HEK293 (cell line): ENCODE measurements at regions not wholly inside any gene's neighbourhood (a gene's known extent, or its start where the extent isn't known, plus 50 kb on each side); places are given as distances from the start of the nearest gene placed in this dataset.

Source experiments
- CTCF ChIA-PET: fragments of 350-600 bp; formaldehyde crosslinking; extraction: SDS; loops from one replicate; lab custom pipeline; 2021; ENCODE audit warnings: antibody characterized with exemption; lab: Yijun Ruan, JAX
- POLR2A ChIA-PET: fragments of 300-600 bp; formaldehyde crosslinking; extraction: SDS; loops from one replicate; lab custom pipeline; 2020; ENCODE audit warnings: antibody characterized with exemption, inconsistent platforms; lab: Yijun Ruan, JAX
- H3K27ac ChIP-seq: fragments of 200-500 bp; sonication (Bioruptor generic); 2 replicates; pipeline ENCODE4 v1.5.1; 2014; ENCODE audit warnings: low read depth, low read length, control low read depth, inconsistent platforms; ENCODE audit errors: extremely low read depth
- H3K36me3 ChIP-seq, 2 experiments: fragments of 200-500 bp in 1 of 2; sonication (Bioruptor generic) in 1 of 2; 1 replicate in 1 of 2; 2 replicates in 1 of 2; pipeline ENCODE4 v1.5.1; 2014 to 2017; ENCODE audit warnings: inconsistent platforms in 2 of 2, low read length in 2 of 2; ENCODE audit not compliant: control insufficient read depth in 2 of 2, insufficient read depth in 1 of 2
- H3K4me1 ChIP-seq: fragments of 200-500 bp; sonication (Bioruptor generic); 2 replicates; pipeline ENCODE4 v1.5.1; 2014; ENCODE audit warnings: mild to moderate bottlenecking, low read length, inconsistent platforms; ENCODE audit not compliant: control insufficient read depth, insufficient read depth
- H3K4me3 ChIP-seq: 2 replicates; pipeline ENCODE4 v1.5.1; 2011; ENCODE audit warnings: low read depth, mild to moderate bottlenecking, control low read depth, low read length, moderate library complexity
- H3K9me3 ChIP-seq: fragments of 200-500 bp; sonication (Bioruptor generic); 2 replicates; pipeline ENCODE4 v1.5.1; 2014; ENCODE audit warnings: low read depth, low read length, inconsistent platforms; ENCODE audit not compliant: control insufficient read depth, insufficient read depth
- HOXC10 ChIP-seq: sonication (generic); formaldehyde crosslinking; IDR thresholded peaks from 2 replicates; pipeline ENCODE4 v1.8.1; 2023; ENCODE audit warnings: mild to moderate bottlenecking, missing genetic modification reagents
- MYNN ChIP-seq: fragments of 450-650 bp; formaldehyde crosslinking; IDR thresholded peaks from 2 replicates; pipeline ENCODE4 v1.5.1; 2016; ENCODE audit warnings: missing biosample characterization, missing genetic modification characterization, borderline replicate concordance
- PRDM1 ChIP-seq: fragments of 450-650 bp; formaldehyde crosslinking; IDR thresholded peaks from 2 replicates; pipeline ENCODE4; 2016; ENCODE audit warnings: missing biosample characterization, missing genetic modification characterization
- PRDM4 ChIP-seq: fragments of 450-650 bp; formaldehyde crosslinking; IDR thresholded peaks from 2 replicates; pipeline ENCODE4 v1.5.1; 2017; ENCODE audit warnings: missing biosample characterization, missing genetic modification characterization
- REST ChIP-seq: fragments of 450-650 bp; formaldehyde crosslinking; IDR thresholded peaks from 2 replicates; pipeline ENCODE4 v1.5.1; 2016; ENCODE audit warnings: missing biosample characterization, missing genetic modification characterization
- TSHZ1 ChIP-seq: fragments of 450-650 bp; formaldehyde crosslinking; IDR thresholded peaks from 2 replicates; pipeline ENCODE4 v1.5.1; 2016; ENCODE audit warnings: missing biosample characterization, missing genetic modification characterization, borderline replicate concordance
- ZBTB17 ChIP-seq: fragments of 450-650 bp; formaldehyde crosslinking; IDR thresholded peaks from 2 replicates; pipeline ENCODE4 v1.5.1; 2016; ENCODE audit warnings: missing biosample characterization, missing genetic modification characterization
- ZBTB20 ChIP-seq: fragments of 450-650 bp; formaldehyde crosslinking; IDR thresholded peaks from 2 replicates; pipeline ENCODE4 v1.5.1; 2016; ENCODE audit warnings: missing biosample characterization, missing genetic modification characterization
- ZNF157 ChIP-seq: fragments of 450-650 bp; formaldehyde crosslinking; IDR thresholded peaks from 2 replicates; pipeline ENCODE4 v1.5.1; 2016; ENCODE audit warnings: missing biosample characterization, missing genetic modification characterization
- ZNF23 ChIP-seq: fragments of 450-650 bp; formaldehyde crosslinking; IDR thresholded peaks from 2 replicates; pipeline ENCODE4 v1.5.1; 2016; ENCODE audit warnings: missing biosample characterization, missing genetic modification characterization, borderline replicate concordance
- ZNF266 ChIP-seq: fragments of 450-650 bp; formaldehyde crosslinking; IDR thresholded peaks from 2 replicates; pipeline ENCODE4 v1.5.1; 2016; ENCODE audit warnings: missing biosample characterization, missing genetic modification characterization, low read depth
- ZNF335 ChIP-seq: fragments of 450-650 bp; formaldehyde crosslinking; conservative IDR thresholded peaks from 2 replicates; pipeline ENCODE4 v1.5.1; 2016; ENCODE audit warnings: missing biosample characterization, missing genetic modification characterization
- ZNF350 ChIP-seq: fragments of 450-650 bp; formaldehyde crosslinking; IDR thresholded peaks from 2 replicates; pipeline ENCODE4 v1.5.0; 2017; ENCODE audit warnings: missing biosample characterization, mild to moderate bottlenecking, missing genetic modification characterization
- ZNF362 ChIP-seq: fragments of 450-650 bp; formaldehyde crosslinking; IDR thresholded peaks from 2 replicates; pipeline ENCODE4 v1.5.1; 2016; ENCODE audit warnings: missing biosample characterization, missing genetic modification characterization
- ZNF426 ChIP-seq: fragments of 450-650 bp; formaldehyde crosslinking; IDR thresholded peaks from 2 replicates; pipeline ENCODE4 v1.5.1; 2017; ENCODE audit warnings: missing biosample characterization, missing genetic modification characterization, mild to moderate bottlenecking, inconsistent platforms, moderate library complexity
- ZNF473 ChIP-seq: fragments of 450-650 bp; formaldehyde crosslinking; IDR thresholded peaks from 2 replicates; pipeline ENCODE4 v1.5.1; 2017; ENCODE audit warnings: missing biosample characterization, missing genetic modification characterization
- ZNF529 ChIP-seq: fragments of 450-650 bp; formaldehyde crosslinking; IDR thresholded peaks from 2 replicates; pipeline ENCODE4 v1.5.1; 2017; ENCODE audit warnings: missing genetic modification characterization, missing biosample characterization; ENCODE audit not compliant: insufficient replicate concordance
- ZNF549 ChIP-seq: fragments of 450-650 bp; IDR thresholded peaks from 2 replicates; pipeline ENCODE4 v1.5.1; 2018; ENCODE audit warnings: missing biosample characterization, missing genetic modification characterization, mild to moderate bottlenecking, inconsistent platforms, moderate library complexity
- ZNF623 ChIP-seq: fragments of 450-650 bp; formaldehyde crosslinking; IDR thresholded peaks from 2 replicates; pipeline ENCODE4 v1.5.1; 2016; ENCODE audit warnings: missing biosample characterization, missing genetic modification characterization
- ZNF664 ChIP-seq: fragments of 450-650 bp; formaldehyde crosslinking; IDR thresholded peaks from 2 replicates; pipeline ENCODE4 v1.5.1; 2016; ENCODE audit warnings: missing biosample characterization, missing genetic modification characterization
- TF ChIP-seq, protein P1 (sequence below): IDR thresholded peaks from 2 replicates; pipeline ENCODE4 v1.6.1; 2011; ENCODE audit warnings: mild to moderate bottlenecking, low read depth, low read length, borderline replicate concordance
- TF ChIP-seq, protein P2 (sequence below): fragments of 450-650 bp; formaldehyde crosslinking; IDR thresholded peaks from 2 replicates; pipeline ENCODE4 v1.5.1; 2016; ENCODE audit warnings: missing biosample characterization, missing genetic modification characterization

GRCh38 chr9:73647560-73647959 is 495.9 kb downstream of the ANXA1 start:
- H3K9me3 ChIP-seq: no peaks in the 10 kb centered on the region
- H3K4me3 ChIP-seq: no peak overlapping the region
- no peak for TF ChIP-seq ZNF623
- TF ChIP-seq PRDM1 (tag by site-specific recombination): no peak
- TF ChIP-seq ZNF350 (tag by site-specific recombination): no peak
- TF ChIP-seq ZNF362 (tag by site-specific recombination): no peak
- no peak for TF ChIP-seq HOXC10 (CRISPR knock-in tag)
- TF ChIP-seq ZNF266: no peak
- no peak for TF ChIP-seq ZNF549
- TF ChIP-seq MYNN: no peak
- no peak for TF ChIP-seq ZNF426 (tag by site-specific recombination)
- no peak for TF ChIP-seq ZNF529 (tag by site-specific recombination)
- TF ChIP-seq ZBTB17: no peak
- TF ChIP-seq, all 188 proteins: peak for 0
- ChIA-PET POLR2A (no interaction called here), CTCF (no interaction called here)
- Histone ChIP-seq H3K36me3 (no peaks in the 10 kb centered on the region), H3K27ac (no peak overlapping the region), H3K4me1 (no peaks in the 10 kb centered on the region)

DNA sequence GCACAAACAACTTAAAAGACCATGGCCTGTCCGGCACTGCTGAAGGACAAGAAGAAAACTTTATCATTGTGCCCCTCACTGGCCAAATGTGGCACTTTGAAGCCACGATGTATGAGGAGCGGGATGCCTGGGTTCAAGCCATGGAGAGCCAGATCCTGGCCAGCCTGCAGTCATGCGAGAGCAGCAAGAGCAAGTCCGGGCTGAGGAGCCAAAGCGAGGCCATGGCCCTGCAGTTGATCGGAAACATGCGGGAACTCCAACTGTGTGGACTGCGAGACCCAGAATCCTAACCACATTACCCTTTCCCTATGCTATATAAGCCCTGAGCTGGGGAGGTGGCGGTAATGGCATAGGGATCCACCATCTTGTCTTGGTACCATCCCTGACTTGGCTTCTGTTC is 497.9 kb downstream of the ANXA1 start:
- Histone ChIP-seq H3K9me3 (no peaks in the 10 kb centered on the region), H3K4me1 (no peaks in the 10 kb centered on the region), H3K4me3 (no peak overlapping the region), H3K27ac (no peak overlapping the region), H3K36me3 (no peaks in the 10 kb centered on the region)
- CTCF ChIA-PET: no interaction called here
- POLR2A ChIA-PET: no interaction called here
- TF ChIP-seq ZBTB20 (tag by site-specific recombination) (no peak), REST (tag by site-specific recombination) (no peak), ZNF473 (no peak), ZBTB17 (no peak), ZNF157 (tag by site-specific recombination) (no peak), ZNF664 (no peak), ZNF335 (tag by site-specific recombination) (no peak), ZNF23 (tag by site-specific recombination) (no peak), PRDM4 (tag by site-specific recombination) (no peak), TSHZ1 (no peak)
- TF ChIP-seq, protein P1, sequence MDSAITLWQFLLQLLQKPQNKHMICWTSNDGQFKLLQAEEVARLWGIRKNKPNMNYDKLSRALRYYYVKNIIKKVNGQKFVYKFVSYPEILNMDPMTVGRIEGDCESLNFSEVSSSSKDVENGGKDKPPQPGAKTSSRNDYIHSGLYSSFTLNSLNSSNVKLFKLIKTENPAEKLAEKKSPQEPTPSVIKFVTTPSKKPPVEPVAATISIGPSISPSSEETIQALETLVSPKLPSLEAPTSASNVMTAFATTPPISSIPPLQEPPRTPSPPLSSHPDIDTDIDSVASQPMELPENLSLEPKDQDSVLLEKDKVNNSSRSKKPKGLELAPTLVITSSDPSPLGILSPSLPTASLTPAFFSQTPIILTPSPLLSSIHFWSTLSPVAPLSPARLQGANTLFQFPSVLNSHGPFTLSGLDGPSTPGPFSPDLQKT: no peak
- TF ChIP-seq, protein P2, sequence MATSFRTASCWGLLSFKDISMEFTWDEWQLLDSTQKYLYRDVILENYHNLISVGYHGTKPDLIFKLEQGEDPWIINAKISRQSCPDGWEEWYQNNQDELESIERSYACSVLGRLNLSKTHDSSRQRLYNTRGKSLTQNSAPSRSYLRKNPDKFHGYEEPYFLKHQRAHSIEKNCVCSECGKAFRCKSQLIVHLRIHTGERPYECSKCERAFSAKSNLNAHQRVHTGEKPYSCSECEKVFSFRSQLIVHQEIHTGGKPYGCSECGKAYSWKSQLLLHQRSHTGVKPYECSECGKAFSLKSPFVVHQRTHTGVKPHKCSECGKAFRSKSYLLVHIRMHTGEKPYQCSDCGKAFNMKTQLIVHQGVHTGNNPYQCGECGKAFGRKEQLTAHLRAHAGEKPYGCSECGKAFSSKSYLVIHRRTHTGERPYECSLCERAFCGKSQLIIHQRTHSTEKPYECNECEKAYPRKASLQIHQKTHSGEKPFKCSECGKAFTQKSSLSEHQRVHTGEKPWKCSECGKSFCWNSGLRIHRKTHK (tag by site-specific recombination): no peak
